ENCODE measurements at regions not wholly inside any gene's neighbourhood (a gene's known extent, or its start where the extent isn't known, plus 50 kb on each side); places are given as distances from the start of the nearest gene placed in this dataset.

DNA sequence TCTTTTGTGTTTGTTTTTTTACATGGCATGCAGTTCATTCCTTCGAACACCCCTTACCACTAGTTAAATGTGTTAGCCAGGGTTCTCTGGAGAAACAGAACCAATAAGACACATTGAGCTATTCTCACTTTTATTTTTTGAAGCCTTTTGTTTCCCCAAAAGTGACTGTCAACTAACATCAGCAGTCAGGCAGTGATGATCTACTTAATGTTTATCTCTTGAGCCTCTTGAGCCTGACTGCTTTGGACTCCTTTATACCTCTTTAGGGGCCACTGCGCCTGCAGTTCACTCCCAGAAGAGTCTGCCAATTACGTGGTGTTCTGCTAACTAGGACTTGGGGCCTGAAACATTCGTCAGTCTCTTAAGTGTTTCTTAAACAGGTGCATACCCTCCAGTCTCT, 163.7 kb upstream of the FLRT2 start:
- Mint-ChIP-seq H3K4me1 (peaks cover 5% of the 10 kb centered on the region), H3K27me3 (ENCODE audit: low read depth) (no peaks in the 10 kb centered on the region), H3K9me3 (peaks cover 27% of the 10 kb centered on the region), H3K36me3 (ENCODE audit: low read depth) (peaks cover 4% of the 10 kb centered on the region), H3K4me3 (no peak overlapping the region), H3K27ac (no peak overlapping the region)
- TF ChIP-seq, protein P1, sequence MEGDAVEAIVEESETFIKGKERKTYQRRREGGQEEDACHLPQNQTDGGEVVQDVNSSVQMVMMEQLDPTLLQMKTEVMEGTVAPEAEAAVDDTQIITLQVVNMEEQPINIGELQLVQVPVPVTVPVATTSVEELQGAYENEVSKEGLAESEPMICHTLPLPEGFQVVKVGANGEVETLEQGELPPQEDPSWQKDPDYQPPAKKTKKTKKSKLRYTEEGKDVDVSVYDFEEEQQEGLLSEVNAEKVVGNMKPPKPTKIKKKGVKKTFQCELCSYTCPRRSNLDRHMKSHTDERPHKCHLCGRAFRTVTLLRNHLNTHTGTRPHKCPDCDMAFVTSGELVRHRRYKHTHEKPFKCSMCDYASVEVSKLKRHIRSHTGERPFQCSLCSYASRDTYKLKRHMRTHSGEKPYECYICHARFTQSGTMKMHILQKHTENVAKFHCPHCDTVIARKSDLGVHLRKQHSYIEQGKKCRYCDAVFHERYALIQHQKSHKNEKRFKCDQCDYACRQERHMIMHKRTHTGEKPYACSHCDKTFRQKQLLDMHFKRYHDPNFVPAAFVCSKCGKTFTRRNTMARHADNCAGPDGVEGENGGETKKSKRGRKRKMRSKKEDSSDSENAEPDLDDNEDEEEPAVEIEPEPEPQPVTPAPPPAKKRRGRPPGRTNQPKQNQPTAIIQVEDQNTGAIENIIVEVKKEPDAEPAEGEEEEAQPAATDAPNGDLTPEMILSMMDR (IDR thresholded peaks at IDR 0.05; ENCODE audit: unreplicated experiment in 3 of 3): no peak

DNA sequence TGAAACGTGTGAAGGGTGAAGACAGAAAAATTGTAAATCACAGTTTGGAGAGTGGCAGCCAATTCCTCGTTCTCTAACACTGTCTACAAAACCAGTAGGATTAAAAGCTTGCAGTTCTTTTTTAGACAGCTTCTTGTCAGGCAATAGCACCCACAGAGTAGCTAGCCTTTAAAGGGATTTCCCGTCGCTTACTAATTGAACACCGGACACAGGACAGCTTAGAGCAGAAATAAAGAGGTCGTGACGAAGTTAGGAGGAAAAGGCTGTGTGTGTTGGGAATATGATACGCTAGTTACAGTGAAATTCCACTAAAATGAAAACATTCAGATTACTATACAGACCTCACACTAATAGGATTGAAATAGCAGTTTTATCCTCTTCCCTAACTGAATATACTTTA, 149.1 kb upstream of the FLRT2 start:
- H3K27me3 Mint-ChIP-seq (ENCODE audit: low read depth): no peaks in the 10 kb centered on the region
- H3K27ac Mint-ChIP-seq: no peak overlapping the region
- H3K4me1 Mint-ChIP-seq: peaks cover 5% of the 10 kb centered on the region
- H3K4me3 Mint-ChIP-seq: no peak overlapping the region
- TF ChIP-seq, protein P1 (IDR thresholded peaks at IDR 0.05; ENCODE audit: unreplicated experiment in 3 of 3): no peak
- no peaks in the 10 kb centered on the region for H3K36me3 Mint-ChIP-seq (ENCODE audit: low read depth)
- no peaks in the 10 kb centered on the region for H3K9me3 Mint-ChIP-seq

DNA sequence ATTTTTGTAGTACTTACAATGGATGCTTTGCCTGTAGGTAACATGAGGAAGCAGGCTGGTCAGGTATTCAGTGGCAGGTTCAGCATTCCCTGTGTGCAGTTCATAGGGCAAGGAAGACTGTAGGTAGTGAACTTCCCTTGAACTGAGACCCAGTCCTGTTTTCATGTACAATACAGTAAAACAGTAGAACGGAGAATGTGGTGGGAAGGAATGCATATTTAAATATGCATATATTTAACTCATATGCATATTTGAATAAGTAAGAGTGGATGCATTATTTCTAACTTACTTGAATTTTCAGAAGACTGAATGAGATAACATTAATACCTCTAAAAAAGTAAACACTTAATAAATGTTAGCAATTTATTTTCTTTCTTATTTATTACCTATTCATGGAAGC, 147.6 kb upstream of the FLRT2 start:
- Mint-ChIP-seq H3K4me1 (peaks cover 5% of the 10 kb centered on the region), H3K4me3 (no peak overlapping the region), H3K9me3 (no peaks in the 10 kb centered on the region), H3K27ac (no peak overlapping the region), H3K36me3 (ENCODE audit: low read depth) (no peaks in the 10 kb centered on the region), H3K27me3 (ENCODE audit: low read depth) (no peaks in the 10 kb centered on the region)
- TF ChIP-seq, protein P1 (IDR thresholded peaks at IDR 0.05; ENCODE audit: unreplicated experiment in 3 of 3): no peak

DNA sequence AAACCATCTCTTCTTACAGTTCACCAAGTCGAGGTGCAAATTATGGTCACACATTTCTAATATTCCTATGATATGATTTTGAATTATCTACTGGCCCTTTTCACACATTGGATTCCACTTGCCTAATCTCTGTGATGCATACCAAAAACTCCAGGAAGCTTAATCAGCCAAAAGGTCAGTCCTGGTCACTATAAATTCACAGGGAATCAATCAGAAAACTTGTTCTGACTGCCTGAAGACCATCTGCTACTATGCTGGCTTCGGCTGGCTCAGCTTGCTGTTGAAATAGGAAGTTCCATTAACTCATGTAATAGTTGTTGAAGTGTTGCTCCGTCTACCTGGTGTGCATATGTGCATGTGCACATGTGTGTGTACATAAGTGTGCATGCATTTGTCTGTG, 142.8 kb upstream of the FLRT2 start:
- Mint-ChIP-seq H3K9me3 (no peaks in the 10 kb centered on the region), H3K27ac (no peak overlapping the region), H3K27me3 (ENCODE audit: low read depth) (no peaks in the 10 kb centered on the region), H3K4me3 (no peak overlapping the region), H3K36me3 (ENCODE audit: low read depth) (no peaks in the 10 kb centered on the region), H3K4me1 (no peaks in the 10 kb centered on the region)
- TF ChIP-seq, protein P1 (IDR thresholded peaks at IDR 0.05; ENCODE audit: unreplicated experiment in 3 of 3): no peak

DNA sequence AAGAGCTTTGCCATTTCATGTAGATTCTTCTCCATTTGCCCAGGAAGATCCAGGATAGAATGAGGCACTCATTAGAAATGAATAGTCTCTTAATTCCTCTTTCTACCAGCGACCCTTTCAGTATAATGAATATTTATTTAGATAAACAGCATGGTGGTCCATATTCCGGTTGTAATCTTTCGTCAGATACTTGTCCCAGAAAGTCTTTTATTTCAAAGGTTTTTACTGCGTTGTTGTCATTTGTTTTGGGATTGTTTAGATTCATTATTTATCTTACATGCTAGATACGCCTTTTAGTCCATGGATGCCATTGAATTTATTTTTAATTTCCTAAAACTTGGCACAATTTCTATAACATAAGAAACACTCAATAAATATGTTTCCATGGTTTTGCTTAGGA, 139.7 kb upstream of the FLRT2 start:
- TF ChIP-seq, protein P1 (IDR thresholded peaks at IDR 0.05; ENCODE audit: unreplicated experiment in 3 of 3): no peak
- Mint-ChIP-seq H3K9me3 (no peaks in the 10 kb centered on the region), H3K36me3 (ENCODE audit: low read depth) (no peaks in the 10 kb centered on the region), H3K27ac (no peak overlapping the region), H3K27me3 (ENCODE audit: low read depth) (no peaks in the 10 kb centered on the region), H3K4me3 (no peak overlapping the region), H3K4me1 (no peaks in the 10 kb centered on the region)

DNA sequence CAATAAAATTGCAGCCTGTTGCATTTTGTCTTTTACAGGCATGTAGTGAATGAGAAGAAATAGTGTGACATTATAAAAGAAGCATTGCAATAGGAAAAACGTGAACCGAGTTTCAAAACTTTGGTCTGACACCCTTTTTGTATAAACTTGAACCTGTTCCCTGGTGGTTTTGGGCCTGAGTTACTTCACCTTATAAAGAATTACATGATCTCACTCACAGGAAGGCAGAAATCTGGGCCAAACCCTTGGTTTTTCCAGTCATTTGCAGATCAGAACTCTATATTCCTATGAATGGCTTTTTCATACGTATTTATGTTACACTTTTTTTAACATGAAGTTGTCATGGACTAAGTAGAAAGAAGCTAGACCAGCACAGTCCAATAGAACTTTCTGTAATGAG, 138.5 kb upstream of the FLRT2 start:
- TF ChIP-seq, protein P1 (IDR thresholded peaks at IDR 0.05; ENCODE audit: unreplicated experiment in 3 of 3): no peak
- Mint-ChIP-seq H3K9me3 (no peaks in the 10 kb centered on the region), H3K36me3 (ENCODE audit: low read depth) (no peaks in the 10 kb centered on the region), H3K27ac (no peak overlapping the region), H3K27me3 (ENCODE audit: low read depth) (no peaks in the 10 kb centered on the region), H3K4me1 (no peaks in the 10 kb centered on the region), H3K4me3 (no peak overlapping the region)
